ENCODE measurements at regions not wholly inside any gene's neighbourhood (a gene's known extent, or its start where the extent isn't known, plus 50 kb on each side); places are given as distances from the start of the nearest gene placed in this dataset.

DNA sequence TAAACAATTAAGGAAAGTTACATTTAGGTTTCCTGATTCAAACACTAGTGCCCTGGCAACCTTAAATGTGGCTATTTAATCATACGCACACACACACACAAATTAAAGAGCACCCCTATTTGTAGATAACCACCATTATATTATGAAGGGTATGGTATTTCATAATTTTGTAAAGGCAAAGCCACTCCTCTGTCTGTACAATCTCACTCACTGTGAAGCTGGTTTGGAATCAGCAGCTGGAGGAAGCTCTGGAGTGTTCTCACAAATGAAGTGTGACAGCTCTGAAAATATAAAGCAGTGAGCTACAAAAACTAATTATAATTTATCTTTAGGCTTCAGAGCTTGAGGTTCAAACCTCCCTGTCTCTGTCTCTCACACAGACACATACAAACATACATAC is 57.9 kb upstream of the KCNJ16 start:
- no peak for DNase-seq (ENCODE audit: low read depth in 2 of 2)

DNA sequence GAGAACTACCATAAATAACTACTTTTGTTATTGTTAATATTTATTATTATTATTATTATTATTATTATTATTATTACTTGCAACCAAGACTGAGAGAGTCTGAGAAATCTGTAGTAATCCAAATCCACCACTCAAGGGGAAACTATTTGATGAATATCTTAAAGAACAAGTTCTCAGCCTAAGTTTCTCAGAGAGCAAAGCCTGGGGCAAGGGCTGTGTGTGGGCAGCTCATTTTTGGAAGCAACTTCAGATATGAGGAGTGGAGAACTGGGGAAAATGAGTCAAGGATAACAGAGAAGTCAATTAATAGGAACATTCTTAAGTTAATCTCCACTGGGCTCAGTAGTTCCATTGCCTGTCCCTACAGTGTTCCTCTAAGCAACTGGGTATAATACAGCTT is 57.1 kb upstream of the KCNJ16 start:
- DNase-seq (ENCODE audit: low read depth in 2 of 2) = no peak

DNA sequence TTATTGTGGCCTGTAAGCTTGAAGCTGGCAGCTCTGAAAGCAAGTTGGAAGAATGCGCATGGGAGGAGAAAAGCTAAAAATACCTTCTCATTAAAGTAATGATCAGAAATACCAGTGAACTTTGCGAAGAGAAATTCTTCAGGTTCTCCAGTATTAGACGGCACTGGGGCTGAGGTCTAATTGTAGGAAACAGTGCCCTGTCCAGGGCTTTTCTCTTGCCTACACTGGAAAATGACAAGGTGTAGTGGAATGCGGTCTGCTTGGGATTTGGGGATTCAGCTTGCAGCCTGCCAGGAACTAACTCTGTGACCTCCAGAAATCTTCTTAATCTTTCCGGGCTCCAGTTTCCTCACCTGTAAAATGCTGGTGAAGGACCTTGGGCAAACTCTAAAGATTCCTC is 53.3 kb upstream of the KCNJ16 start:
- no peak for DNase-seq (ENCODE audit: low read depth in 2 of 2)

DNA sequence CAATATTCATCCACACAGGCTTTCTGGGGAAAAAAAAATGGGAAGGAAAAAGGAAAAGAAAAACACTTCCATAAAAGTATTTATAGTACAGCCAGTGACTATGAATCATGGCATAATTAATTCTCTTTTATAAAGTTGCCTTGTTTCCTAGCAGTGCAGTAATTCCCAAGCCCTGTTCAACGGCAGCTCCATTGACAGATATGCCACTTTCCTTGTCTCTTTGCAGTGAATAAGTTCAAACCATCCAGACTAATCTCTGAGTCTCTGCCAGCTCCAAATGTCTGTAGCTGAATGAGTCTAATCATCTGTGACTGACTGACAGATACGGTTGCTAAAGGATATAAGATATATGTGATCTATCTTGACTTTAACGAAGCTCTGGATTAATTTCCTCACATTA is 52.9 kb upstream of the KCNJ16 start:
- no peak for DNase-seq (ENCODE audit: low read depth in 2 of 2)

DNA sequence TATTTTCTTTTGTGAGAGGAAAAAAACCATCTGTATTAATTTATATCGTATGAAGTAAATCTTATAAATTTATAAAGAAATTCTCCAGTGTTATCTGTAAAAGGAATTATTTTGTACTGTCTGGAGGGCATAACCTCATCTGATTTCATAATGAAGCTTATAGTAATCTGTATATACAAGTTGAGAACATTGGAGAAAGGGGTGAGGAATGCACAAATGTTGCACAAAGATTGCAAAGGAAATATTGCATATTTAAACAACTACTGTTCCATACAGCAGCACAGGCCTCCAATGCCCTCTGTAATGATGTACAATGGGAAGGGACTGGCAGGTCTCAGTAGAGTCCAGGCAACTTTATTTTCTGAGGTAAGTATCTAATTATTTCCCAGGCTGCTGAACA is 50.8 kb upstream of the KCNJ16 start:
- DNase-seq (ENCODE audit: low read depth in 2 of 2) = no peak

Measured in fibroblast of skin of left biceps (primary cell).